HK-2 (cell line): ENCODE measurements at regions not wholly inside any gene's neighbourhood (a gene's known extent, or its start where the extent isn't known, plus 50 kb on each side); places are given as distances from the start of the nearest gene placed in this dataset.

ENCODE experiments used
- DNase-seq: peaks from one replicate; pipeline ENCODE4 v3.0.0-alpha.2; 2018; ENCODE audit not compliant: unreplicated experiment

GRCh38 chr10:2117641-2118040, 380.3 kb upstream of the ADARB2 start:
- no peak for DNase-seq

GRCh38 chr10:2111965-2112364, 374.6 kb upstream of the ADARB2 start:
- DNase-seq, result peak; percentile 82

GRCh38 chr10:2108496-2108895, 371.2 kb upstream of the ADARB2 start:
- no peak for DNase-seq

DNA sequence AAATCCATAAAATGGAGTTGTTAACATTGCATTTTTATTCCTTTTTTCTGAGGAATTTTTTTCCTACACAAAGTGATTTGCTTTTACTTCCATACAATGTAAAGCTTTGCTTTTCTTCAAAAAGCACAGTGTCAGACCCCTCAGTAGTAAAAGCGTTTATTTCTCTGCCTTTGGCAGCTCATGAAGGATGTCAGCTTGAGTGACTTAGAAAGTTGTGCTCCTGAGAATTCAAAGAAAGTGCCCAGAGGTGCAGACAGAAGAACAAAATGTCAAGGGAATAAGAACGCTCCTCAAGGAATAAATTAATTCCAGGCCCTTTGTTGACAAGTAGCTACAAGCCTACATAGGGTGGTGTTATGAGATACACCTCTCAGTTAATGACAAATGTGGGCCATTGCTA, 369.3 kb upstream of the ADARB2 start:
- no peak for DNase-seq

DNA sequence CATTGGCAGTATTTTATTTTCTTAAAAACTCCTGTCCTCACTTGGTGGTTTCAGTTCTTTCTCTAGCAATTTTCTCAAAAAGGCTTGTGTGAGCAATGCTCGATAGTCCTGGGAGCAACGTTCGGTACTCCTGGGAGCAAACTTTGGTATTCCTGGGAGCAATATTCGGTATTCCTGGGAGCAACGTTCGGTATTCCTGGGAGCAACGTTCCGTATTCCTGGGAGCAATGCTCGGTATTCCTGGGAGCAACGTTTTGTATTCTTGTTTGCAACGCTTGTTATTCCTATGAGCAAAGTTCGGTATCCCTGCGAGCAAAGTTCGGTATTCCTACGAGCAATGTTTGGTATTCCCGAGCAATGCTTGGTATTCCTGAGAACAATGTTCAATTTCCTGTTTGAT, 362.0 kb upstream of the ADARB2 start:
- no peak for DNase-seq

DNA sequence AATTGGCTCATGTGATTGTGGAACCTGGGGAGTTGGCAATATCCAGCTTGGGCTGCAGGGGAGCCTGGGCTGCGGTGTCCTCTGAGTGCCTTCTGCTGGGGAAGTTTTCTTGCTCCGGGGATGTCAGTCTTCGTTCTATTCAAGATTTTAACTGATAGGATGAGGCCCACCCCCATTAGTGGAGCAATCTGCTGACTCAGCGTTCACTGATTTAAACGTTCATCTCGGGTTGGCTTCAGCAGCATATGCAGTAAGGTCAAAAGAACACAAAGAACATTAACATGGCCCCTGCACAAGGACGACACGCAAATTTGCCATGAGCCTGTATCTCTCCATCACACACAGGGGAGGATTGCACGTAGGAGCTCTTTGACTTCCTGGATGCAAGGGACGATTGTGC, 360.6 kb upstream of the ADARB2 start:
- no peak for DNase-seq

DNA sequence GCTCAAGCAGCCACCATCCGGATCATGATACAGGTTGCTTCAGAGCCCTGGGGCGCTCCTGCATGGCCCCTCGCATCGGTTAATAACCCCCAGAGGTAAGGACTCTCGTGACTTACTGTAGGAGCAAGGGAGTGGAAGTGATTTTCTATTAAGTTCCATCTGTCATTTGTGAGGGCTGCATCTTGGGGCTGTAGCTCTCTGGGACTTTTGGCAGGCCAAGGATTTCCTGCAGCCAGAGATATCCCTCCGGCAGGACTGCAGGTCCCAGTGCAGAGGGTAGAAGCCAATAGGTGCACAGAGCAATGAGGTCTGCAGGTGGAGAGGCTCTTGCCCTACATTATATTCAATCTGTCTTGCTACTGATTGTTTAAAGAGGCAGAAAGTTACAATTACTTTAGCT, 356.8 kb upstream of the ADARB2 start:
- DNase-seq, result no peak

GRCh38 chr10:2083591-2083990, 346.3 kb upstream of the ADARB2 start:
- DNase-seq, result no peak

DNA sequence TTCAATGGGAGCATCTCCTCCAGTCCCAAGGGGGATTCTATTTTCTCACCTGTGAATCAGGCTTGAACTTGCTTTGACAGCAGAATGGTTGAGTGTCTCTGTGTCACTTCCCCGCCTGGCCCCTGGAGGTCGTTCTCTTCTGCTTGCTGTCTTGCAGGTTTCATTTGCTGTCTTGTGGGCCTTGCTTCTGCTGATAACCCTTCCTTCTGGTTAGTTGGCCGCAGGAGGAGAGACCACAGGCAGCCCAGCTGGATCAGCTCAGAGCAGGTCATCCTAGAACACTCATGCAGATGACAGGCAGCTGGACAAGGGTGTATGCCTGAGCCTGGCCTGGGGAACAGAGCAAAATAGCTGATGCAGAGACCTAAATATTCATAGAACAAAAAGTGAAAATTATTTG, 344.2 kb upstream of the ADARB2 start:
- no peak for DNase-seq

- no peak for DNase-seq
These were observed 342.3 kb upstream of the ADARB2 start for GRCh38 chr10:2079603-2080078.

- no peak for DNase-seq
These were observed 339.9 kb upstream of the ADARB2 start for GRCh38 chr10:2077231-2077630.

GRCh38 chr10:2076528-2076927, 339.2 kb upstream of the ADARB2 start:
- DNase-seq, result no peak

- DNase-seq, result no peak
These were observed 329.7 kb upstream of the ADARB2 start for GRCh38 chr10:2067015-2067414.

- DNase-seq, result no peak
These were observed 317.4 kb upstream of the ADARB2 start for GRCh38 chr10:2054728-2055127.

DNA sequence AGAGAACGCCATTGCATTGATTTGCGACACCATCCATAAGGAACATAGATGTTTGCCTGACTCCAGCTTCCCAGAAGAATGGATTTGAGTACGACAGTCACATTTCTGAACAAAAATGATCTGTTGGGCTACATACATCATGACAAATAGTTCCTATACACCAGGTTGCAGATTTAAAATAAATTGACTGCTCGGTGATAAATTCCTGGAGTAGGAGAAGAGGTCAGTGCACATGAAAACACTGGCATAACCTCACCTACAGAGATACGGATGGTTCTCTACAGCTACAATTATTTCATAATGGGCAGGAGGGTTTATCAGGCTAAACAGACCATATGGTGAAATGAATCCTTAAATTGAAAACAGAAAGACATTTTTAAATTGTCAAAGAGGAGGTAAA, 316.5 kb upstream of the ADARB2 start:
- DNase-seq, result no peak

GRCh38 chr10:2051108-2051507, 313.8 kb upstream of the ADARB2 start:
- DNase-seq, result no peak

DNA sequence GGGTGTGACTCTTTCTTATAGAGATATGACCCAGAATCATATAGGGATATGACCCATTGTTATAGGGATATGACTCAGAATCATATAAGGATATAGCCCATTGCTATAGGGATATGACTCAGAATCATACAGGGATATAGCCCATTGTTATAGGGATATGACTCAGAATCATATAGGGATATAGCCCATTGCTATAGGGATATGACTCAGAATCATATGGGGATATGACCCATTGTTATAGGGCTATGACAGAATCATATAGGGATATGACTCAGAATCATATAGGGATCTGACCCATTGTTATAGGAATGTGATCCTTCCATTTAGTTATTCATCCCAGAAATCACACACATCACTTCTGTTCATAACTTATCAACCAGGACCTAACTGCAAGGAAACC, 312.2 kb upstream of the ADARB2 start:
- DNase-seq, result no peak

- DNase-seq, result no peak
These were observed 311.1 kb upstream of the ADARB2 start for GRCh38 chr10:2048337-2048973.

- no peak for DNase-seq
These were observed 310.4 kb upstream of the ADARB2 start for GRCh38 chr10:2047679-2048078.

DNA sequence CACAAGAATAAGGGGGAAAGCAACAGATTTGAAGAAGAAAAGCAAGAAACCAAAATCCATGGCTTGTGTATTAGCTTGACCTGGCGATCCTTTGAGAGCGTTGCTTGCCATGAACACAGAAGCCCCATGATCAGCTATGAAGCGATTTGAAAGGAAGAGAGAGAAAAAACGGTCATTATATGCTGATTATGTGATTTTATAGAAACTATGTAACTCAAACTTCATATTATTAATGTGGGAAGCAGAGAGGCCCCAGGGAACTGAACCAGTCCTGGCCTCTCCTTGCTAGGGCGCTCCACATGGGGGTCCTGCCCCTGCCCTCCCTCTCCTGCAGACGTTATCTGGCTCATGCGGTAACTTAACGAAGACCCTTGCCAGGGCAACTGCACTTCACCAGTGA, 306.1 kb upstream of the ADARB2 start:
- no peak for DNase-seq

GRCh38 chr10:2038036-2038435, 300.7 kb upstream of the ADARB2 start:
- DNase-seq, result no peak

DNA sequence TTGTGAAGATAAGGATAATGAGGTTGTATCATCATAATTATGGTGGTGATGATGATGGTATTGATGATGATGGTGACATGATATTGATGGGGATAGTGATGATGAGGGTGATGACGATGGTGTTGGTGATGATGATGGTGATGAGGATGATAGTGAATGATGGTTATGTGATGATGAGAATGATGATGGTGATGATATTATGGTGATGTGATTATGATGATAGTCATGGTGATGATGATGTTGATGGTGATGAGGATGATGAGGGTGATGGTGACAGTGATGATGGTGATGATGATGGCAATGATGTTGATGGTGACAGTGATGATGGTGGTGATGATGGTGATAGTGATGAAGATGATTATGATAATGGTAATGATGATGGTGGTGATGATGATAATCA, 299.9 kb upstream of the ADARB2 start:
- no peak for DNase-seq

- DNase-seq, result no peak
These were observed 298.9 kb upstream of the ADARB2 start for GRCh38 chr10:2036209-2036608.

DNA sequence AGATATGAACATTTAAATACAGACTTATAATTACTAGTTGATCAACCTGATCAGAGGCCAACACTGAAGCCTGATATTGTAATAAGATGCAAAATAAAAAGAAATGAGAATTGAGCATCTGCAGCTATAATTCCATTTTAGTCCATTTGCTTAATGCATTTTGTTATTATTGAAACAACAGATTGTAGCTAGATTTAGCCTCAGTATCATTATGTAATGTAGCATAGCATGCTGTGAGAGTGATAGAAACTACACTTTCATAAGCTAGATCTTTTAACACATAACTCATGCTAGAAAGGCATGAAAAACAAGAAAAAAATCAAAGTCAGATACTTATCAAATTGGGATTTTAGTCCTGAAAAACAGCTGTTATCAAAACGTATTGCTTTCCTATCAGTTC, 292.7 kb upstream of the ADARB2 start:
- no peak for DNase-seq
